ENCODE measurements at regions not wholly inside any gene's neighbourhood (a gene's known extent, or its start where the extent isn't known, plus 50 kb on each side); places are given as distances from the start of the nearest gene placed in this dataset.
A peak's percentile ranks its signal among the peaks of the same experiment; 100 is the strongest.

- TF ChIP-seq, protein P1, sequence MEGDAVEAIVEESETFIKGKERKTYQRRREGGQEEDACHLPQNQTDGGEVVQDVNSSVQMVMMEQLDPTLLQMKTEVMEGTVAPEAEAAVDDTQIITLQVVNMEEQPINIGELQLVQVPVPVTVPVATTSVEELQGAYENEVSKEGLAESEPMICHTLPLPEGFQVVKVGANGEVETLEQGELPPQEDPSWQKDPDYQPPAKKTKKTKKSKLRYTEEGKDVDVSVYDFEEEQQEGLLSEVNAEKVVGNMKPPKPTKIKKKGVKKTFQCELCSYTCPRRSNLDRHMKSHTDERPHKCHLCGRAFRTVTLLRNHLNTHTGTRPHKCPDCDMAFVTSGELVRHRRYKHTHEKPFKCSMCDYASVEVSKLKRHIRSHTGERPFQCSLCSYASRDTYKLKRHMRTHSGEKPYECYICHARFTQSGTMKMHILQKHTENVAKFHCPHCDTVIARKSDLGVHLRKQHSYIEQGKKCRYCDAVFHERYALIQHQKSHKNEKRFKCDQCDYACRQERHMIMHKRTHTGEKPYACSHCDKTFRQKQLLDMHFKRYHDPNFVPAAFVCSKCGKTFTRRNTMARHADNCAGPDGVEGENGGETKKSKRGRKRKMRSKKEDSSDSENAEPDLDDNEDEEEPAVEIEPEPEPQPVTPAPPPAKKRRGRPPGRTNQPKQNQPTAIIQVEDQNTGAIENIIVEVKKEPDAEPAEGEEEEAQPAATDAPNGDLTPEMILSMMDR (IDR thresholded peaks at IDR 0.05 in 8 of 11, conservative IDR thresholded peaks at IDR 0.05 in 3 of 11), result peak; percentile 61 to 90 (median 79)
- TF ChIP-seq POLR2AphosphoS5 (IDR thresholded peaks at IDR 0.05), result no peak
- no peak for TF ChIP-seq POLR2A (IDR thresholded peaks at IDR 0.05)
Measured at GRCh38 chr1:87953732-87954344, 625.2 kb downstream of the LMO4 start.
